GM21737 (cell line): ENCODE measurements at regions not wholly inside any gene's neighbourhood (a gene's known extent, or its start where the extent isn't known, plus 50 kb on each side); places are given as distances from the start of the nearest gene placed in this dataset.

Experiments
- ATAC-seq: cut with Tn5 transposase; IDR thresholded peaks from one replicate; pipeline ENCODE4 v1.9.1; 2021; ENCODE audit warnings: mild to moderate bottlenecking, moderate library complexity; ENCODE audit not compliant: unreplicated experiment

DNA sequence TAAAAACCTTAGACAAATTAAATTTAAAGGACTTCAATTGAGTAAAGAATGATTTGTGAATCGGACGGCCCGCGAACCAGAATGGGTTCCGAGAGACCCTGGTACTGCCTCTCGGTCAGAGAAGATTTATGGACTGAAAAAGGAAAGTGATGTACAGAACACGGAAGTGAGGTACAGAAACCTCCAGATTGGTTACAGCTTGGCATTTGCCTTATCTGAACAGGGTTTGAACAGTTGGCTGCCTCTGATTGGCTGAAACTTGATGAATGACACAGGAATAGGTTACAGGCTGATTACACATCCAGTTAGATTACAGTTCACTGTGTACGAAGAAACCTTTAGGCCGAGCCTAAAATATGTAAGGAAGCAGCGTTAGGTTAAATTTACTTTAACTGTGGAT lies 156.5 kb upstream of the EGFLAM start:
- no peak for ATAC-seq

GRCh38 chr5:38099205-38100168 lies 158.9 kb upstream of the EGFLAM start:
- no peak for ATAC-seq

GRCh38 chr5:38094889-38095288 lies 163.5 kb upstream of the EGFLAM start:
- no peak for ATAC-seq

GRCh38 chr5:38093855-38094254 lies 164.5 kb upstream of the EGFLAM start:
- ATAC-seq = no peak

GRCh38 chr5:38086777-38087176 lies 171.6 kb upstream of the EGFLAM start:
- ATAC-seq = no peak

- ATAC-seq = no peak
Measured at GRCh38 chr5:38079620-38080402, 178.5 kb upstream of the EGFLAM start.

- ATAC-seq = no peak
Measured at GRCh38 chr5:38078161-38078560, 180.2 kb upstream of the EGFLAM start.

- no peak for ATAC-seq
Measured at GRCh38 chr5:38077652-38078051, 180.7 kb upstream of the EGFLAM start.

DNA sequence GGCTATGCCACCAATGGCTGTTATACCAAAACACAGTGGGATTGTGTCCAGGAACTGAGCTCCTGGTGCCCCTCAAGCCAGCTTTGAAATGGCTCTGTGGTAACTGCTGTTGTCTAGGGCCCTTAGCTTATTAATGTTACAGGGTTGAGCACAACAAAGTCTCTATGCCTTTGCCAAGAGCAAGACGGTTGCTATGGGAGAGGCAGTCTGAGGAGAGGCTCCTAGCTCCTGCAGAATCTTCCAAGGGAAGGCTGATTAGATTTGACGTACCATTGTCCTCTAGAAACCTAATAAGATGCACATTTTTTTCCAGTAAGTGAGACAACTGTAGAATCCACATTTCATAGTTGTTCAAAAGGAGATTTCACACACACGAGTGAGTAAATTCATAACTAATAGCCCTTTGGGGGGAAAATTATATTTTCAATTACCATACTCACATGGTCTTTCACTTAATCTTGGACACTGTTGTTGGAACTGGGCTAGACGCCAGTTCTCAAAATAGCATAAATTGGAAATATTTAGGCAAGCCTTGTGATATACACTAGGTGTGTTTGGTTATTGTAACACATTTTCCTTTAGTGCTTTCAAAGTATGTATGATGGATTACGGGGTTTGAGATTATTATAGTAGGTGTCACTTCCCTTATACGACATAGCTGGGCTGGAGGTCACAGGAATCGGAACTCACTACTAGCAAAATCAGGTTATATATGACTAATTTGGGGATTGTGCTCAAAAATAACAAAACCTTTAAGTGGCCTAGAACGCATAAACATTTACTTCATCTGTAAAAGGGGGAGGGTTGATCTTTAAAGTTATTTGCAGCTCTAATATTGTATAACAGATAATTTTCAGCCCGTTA lies 186.3 kb upstream of the EGFLAM start:
- no peak for ATAC-seq

GRCh38 chr5:38070304-38070950 lies 187.9 kb upstream of the EGFLAM start:
- ATAC-seq = no peak

GRCh38 chr5:38069360-38069759 lies 189.0 kb upstream of the EGFLAM start:
- ATAC-seq = no peak

DNA sequence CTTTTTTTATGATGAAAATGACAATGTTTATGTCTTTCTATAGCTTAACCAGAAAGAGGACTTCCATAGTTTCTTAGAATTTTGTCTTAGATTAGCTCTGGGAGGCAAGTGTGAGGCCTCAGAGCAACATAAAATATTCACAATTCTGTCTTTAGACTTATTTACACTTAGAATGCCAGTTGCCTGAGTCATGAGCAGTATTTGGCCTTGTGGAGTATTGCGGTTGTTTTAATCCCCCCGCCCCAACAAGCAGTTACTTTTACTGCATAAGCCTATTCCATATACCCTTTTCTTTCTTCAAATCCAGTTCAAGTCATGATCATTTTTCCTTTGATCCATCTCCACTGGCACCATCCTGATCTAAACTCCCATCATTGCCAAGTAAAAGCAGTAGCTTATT lies 198.0 kb upstream of the EGFLAM start:
- no peak for ATAC-seq

GRCh38 chr5:38059876-38060275 lies 198.5 kb upstream of the EGFLAM start:
- no peak for ATAC-seq

DNA sequence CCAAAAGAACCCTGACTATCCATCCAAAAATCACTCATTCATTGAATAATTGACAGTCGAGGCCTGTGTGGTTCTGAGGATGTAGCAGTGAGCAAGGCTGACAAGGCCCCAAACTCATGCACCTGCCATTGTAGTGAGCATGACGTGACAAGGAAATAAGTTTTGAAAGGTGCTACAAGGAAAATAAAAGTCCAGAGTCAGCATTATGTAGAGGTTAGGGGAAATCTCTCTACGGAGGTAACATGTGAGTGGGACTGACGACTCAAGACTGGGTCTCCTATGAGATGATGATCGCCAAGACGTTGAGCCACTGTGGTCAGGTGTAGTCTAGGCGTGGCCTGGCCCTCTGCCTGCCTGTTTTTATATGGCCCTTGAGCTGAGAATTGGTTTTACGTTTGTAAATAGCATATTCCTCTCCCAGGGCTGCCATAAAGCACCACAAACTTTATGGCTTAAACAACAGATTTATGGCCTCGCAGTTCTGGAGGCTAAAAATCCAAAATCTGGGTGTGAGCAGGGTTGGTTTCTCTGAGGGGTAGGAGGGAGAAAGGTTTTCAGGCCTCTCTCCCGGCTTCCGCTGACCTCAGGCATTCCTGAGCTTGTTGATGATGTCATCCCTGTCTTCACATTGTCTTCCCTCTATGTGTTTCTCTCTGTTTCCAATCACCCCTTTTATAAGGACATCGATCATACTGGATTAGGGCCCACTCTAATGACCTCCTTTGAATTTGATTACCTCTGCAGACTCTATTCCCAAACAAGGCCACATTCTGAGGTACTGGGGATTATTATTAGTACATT lies 206.4 kb upstream of the EGFLAM start:
- no peak for ATAC-seq

- ATAC-seq = no peak
Measured at GRCh38 chr5:38048400-38048799, 208.6 kb upstream of the GDNF start.

DNA sequence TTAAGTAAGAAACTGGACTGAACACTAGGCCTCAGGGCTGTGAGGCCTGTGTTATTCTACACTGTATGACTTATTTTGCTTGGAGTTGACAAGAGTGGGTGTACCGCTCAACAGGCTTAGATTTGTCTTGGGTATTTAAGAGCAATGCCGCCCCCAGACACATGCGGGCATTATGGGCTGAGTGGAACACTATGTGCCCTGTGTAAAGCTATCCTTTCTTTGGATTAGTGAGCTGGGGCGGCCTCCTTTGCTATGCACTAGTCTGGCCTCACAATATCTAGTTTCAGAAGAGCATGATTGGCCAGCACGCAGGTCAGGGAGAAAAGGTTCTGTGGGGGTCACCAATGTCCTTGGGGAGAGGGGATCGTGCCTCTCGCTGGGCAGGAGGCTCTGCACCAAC lies 206.3 kb upstream of the GDNF start:
- ATAC-seq = no peak

GRCh38 chr5:38045446-38045845 lies 205.6 kb upstream of the GDNF start:
- no peak for ATAC-seq

DNA sequence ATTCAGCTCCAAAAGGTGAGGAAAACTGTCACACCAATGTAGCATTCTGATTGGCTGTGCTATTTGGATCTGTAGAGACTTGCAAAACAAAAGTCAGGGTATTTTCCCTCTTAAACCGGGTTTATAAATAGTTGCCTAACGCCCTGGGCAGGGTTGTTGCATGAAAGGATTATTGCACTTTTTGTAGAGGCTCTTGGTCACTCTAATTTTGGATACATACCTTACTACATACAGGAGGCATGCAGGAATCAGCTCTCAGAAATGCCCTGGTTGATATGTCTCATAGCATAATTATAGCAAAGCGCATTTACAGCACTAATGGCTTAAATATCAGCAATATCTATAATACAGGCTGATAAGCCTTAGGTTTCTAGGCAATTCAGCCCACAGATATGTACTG lies 200.0 kb upstream of the GDNF start:
- ATAC-seq = no peak

DNA sequence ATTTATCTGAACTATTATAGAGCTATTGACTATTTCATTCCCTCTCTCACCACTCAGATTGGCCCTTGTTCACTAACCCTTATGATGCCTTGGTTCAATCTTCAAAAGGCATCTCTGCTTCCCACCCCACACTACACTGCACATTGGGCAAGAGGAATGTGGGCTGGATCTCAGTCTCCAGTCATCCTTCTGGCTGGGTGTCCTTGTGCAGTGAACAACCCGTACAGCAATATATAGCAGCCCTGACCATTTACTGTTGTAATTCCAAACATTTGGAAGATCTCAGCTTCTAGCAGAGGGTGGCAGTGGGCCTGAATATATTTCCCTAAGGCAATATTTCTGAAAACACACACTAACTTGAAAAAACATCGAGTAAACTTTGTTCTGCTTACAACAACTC lies 199.2 kb upstream of the GDNF start:
- ATAC-seq = no peak

DNA sequence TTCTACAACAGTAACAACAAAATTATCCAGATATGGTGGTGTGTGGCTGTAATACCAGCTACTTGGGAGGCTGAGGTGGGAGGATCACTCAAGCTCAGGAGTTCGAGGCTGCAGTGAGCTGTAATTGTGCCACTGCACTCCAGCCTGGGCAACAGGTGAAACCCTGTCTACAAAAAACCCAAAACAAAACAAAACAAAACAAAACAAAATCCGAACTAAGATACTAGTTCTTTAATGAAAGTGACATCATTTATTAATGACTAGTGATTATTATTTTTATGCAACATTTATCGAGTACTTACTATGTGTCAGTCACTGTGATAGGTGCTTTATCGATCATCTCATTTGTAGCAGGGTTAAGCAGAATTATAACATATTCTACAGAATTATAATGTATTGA lies 196.9 kb upstream of the GDNF start:
- no peak for ATAC-seq
